ENCODE measurements at regions not wholly inside any gene's neighbourhood (a gene's known extent, or its start where the extent isn't known, plus 50 kb on each side); places are given as distances from the start of the nearest gene placed in this dataset.

- no peak for DNase-seq (ENCODE audit: low read depth in 2 of 2, low spot score in 1 of 2)
Measured at GRCh38 chr13:73242515-73243015, 183.8 kb downstream of the KLF5 start.

GRCh38 chr13:73240193-73240592, 181.4 kb downstream of the KLF5 start:
- no peak for DNase-seq (ENCODE audit: low read depth in 2 of 2, low spot score in 1 of 2)

GRCh38 chr13:73235385-73235784, 176.6 kb downstream of the KLF5 start:
- no peak for DNase-seq (ENCODE audit: low read depth in 2 of 2, low spot score in 1 of 2)

GRCh38 chr13:73231471-73231870, 172.7 kb downstream of the KLF5 start:
- DNase-seq (ENCODE audit: low read depth in 2 of 2, low spot score in 1 of 2): no peak

- DNase-seq (ENCODE audit: low read depth in 2 of 2, low spot score in 1 of 2): no peak
Measured at GRCh38 chr13:73230716-73231115, 171.9 kb downstream of the KLF5 start.

GRCh38 chr13:73228546-73228945, 169.7 kb downstream of the KLF5 start:
- DNase-seq (ENCODE audit: low read depth in 2 of 2, low spot score in 1 of 2): no peak

- no peak for DNase-seq (ENCODE audit: low read depth in 2 of 2, low spot score in 1 of 2)
Measured at GRCh38 chr13:73225990-73226389, 167.2 kb downstream of the KLF5 start.

GRCh38 chr13:73224703-73225102, 165.9 kb downstream of the KLF5 start:
- DNase-seq (ENCODE audit: low read depth in 2 of 2, low spot score in 1 of 2): no peak

GRCh38 chr13:73223372-73223781, 164.6 kb downstream of the KLF5 start:
- DNase-seq (ENCODE audit: low read depth in 2 of 2, low spot score in 1 of 2): no peak

- no peak for DNase-seq (ENCODE audit: low read depth in 2 of 2, low spot score in 1 of 2)
Measured at GRCh38 chr13:73222627-73223305, 164.0 kb downstream of the KLF5 start.

GRCh38 chr13:73220966-73221720, 162.3 kb downstream of the KLF5 start:
- no peak for DNase-seq (ENCODE audit: low read depth in 2 of 2, low spot score in 1 of 2)

GRCh38 chr13:73218181-73218580, 159.4 kb downstream of the KLF5 start:
- DNase-seq (ENCODE audit: low read depth in 2 of 2, low spot score in 1 of 2): no peak

- no peak for DNase-seq (ENCODE audit: low read depth in 2 of 2, low spot score in 1 of 2)
Measured at GRCh38 chr13:73216381-73216831, 157.6 kb downstream of the KLF5 start.

GRCh38 chr13:73215823-73216222, 157.0 kb downstream of the KLF5 start:
- no peak for DNase-seq (ENCODE audit: low read depth in 2 of 2, low spot score in 1 of 2)

- DNase-seq (ENCODE audit: low read depth in 2 of 2, low spot score in 1 of 2): no peak
Measured at GRCh38 chr13:73212482-73212881, 153.7 kb downstream of the KLF5 start.

- DNase-seq (ENCODE audit: low read depth in 2 of 2, low spot score in 1 of 2): no peak
Measured at GRCh38 chr13:73210218-73210883, 151.5 kb downstream of the KLF5 start.

- no peak for DNase-seq (ENCODE audit: low read depth in 2 of 2, low spot score in 1 of 2)
Measured at GRCh38 chr13:73204952-73205351, 146.1 kb downstream of the KLF5 start.

GRCh38 chr13:73201626-73202025, 142.8 kb downstream of the KLF5 start:
- no peak for DNase-seq (ENCODE audit: low read depth in 2 of 2, low spot score in 1 of 2)

GRCh38 chr13:73198991-73199411, 140.2 kb downstream of the KLF5 start:
- DNase-seq (ENCODE audit: low read depth in 2 of 2, low spot score in 1 of 2): no peak

GRCh38 chr13:73195091-73195490, 136.3 kb downstream of the KLF5 start:
- no peak for DNase-seq (ENCODE audit: low read depth in 2 of 2, low spot score in 1 of 2)

GRCh38 chr13:73194310-73194709, 135.5 kb downstream of the KLF5 start:
- DNase-seq (ENCODE audit: low read depth in 2 of 2, low spot score in 1 of 2): no peak

GRCh38 chr13:73193554-73193953, 134.7 kb downstream of the KLF5 start:
- no peak for DNase-seq (ENCODE audit: low read depth in 2 of 2, low spot score in 1 of 2)

Measured in stimulated activated CD8-positive, alpha-beta memory T cell treated with anti-CD3 and anti-CD28 coated beads, Interleukin-4, amount 100 ng/mL, for 1 hour (primary cell).